B cell (primary cell): ENCODE measurements at regions not wholly inside any gene's neighbourhood (a gene's known extent, or its start where the extent isn't known, plus 50 kb on each side); places are given as distances from the start of the nearest gene placed in this dataset.

Experiments
- ATAC-seq: fragments of 200-7000 bp; cut with Tn5 transposase; one replicate; pipeline ENCODE4 v1.10.0; 2021; ENCODE audit warnings: low read depth, mild to moderate bottlenecking, moderate number of reproducible peaks, moderate library complexity
- CTCF ChIA-PET: fragments of 350-600 bp; sonication (Branson Sonifier 250); formaldehyde crosslinking; loops from one replicate; lab custom pipeline; 2021; ENCODE audit warnings: antibody characterized with exemption, inconsistent platforms; lab: Charles Lee
- POLR2A ChIA-PET: fragments of 350-600 bp; sonication (Branson Sonifier 250); formaldehyde crosslinking; loops from one replicate; lab custom pipeline; 2021; ENCODE audit warnings: antibody characterized with exemption; lab: Charles Lee
- DNase-seq: peaks from one replicate; pipeline ENCODE4 v3.0.0; 2013
- H2AFZ ChIP-seq: 2 replicates; pipeline ENCODE4 v1.6.1; 2012; ENCODE audit warnings: mild to moderate bottlenecking, low read depth, low read length; ENCODE audit not compliant: insufficient read depth, poor library complexity, severe bottlenecking
- H3K27ac ChIP-seq, 2 donors: 1 replicate in 1 of 2; 2 replicates in 1 of 2; pipeline ENCODE4 v1.5.1; 2012 to 2013; ENCODE audit warnings: low read length in 2 of 2, mild to moderate bottlenecking in 2 of 2, moderate library complexity in 1 of 2
- H3K27me3 ChIP-seq, 4 experiments: fragments of 200-600 bp in 1 of 4; sonication (generic) in 1 of 4; replicated peaks in 1 of 4; 1 replicate in 2 of 4; 2 replicates in 2 of 4; pipeline versions ENCODE4 v1.6.1 to v1.7.0; 2013 to 2016; ENCODE audit warnings: low read length in 3 of 4, mild to moderate bottlenecking in 2 of 4, mixed read lengths in 1 of 4, moderate library complexity in 1 of 4; ENCODE audit not compliant: insufficient read depth in 4 of 4, control insufficient read depth in 3 of 4; ENCODE audit errors: control extremely low read depth in 1 of 4
- H3K36me3 ChIP-seq, 2 experiments: replicated peaks in 1 of 2; 1 replicate in 1 of 2; 2 replicates in 1 of 2; pipeline versions ENCODE4 v1.6.1 to v1.7.1; 2013; ENCODE audit warnings: low read length in 1 of 2; ENCODE audit not compliant: insufficient read depth in 2 of 2, control insufficient read depth in 1 of 2; ENCODE audit errors: control extremely low read depth in 1 of 2, extremely low read depth in 1 of 2
- H3K4me1 ChIP-seq, 2 donors: fragments of 200-600 bp in 1 of 2; sonication (generic) in 1 of 2; 1 replicate in 1 of 2; 2 replicates in 1 of 2; pipeline versions ENCODE4 v1.5.1 to v1.6.1; 2013 to 2017; ENCODE audit warnings: low read length in 2 of 2; ENCODE audit not compliant: control insufficient read depth in 2 of 2, insufficient read depth in 2 of 2
- H3K4me2 ChIP-seq: replicated peaks from 2 replicates; pipeline ENCODE3; 2012; ENCODE audit warnings: mild to moderate bottlenecking, low read depth, low read length; ENCODE audit not compliant: poor library complexity, severe bottlenecking
- H3K4me3 ChIP-seq, 5 experiments: fragments of 200-600 bp in 1 of 5; sonication (generic) in 1 of 5; 1 replicate in 3 of 5; 2 replicates in 2 of 5; pipeline versions ENCODE4 v1.5.1 to v1.7.0; 2011 to 2016; ENCODE audit warnings: low read length in 4 of 5, mild to moderate bottlenecking in 4 of 5, low read depth in 2 of 5, control low read depth in 1 of 5, moderate library complexity in 1 of 5; ENCODE audit not compliant: insufficient read depth in 1 of 5; ENCODE audit errors: control extremely low read depth in 1 of 5, extremely low read depth in 1 of 5
- H3K79me2 ChIP-seq: fragments of 200-600 bp; sonication (generic); one replicate; pipeline ENCODE4 v1.6.0; 2016; ENCODE audit warnings: low read length; ENCODE audit not compliant: control insufficient read depth, insufficient read depth
- H3K9ac ChIP-seq: fragments of 200-600 bp; sonication (generic); 2 replicates; pipeline ENCODE4 v1.6.1; 2017; ENCODE audit warnings: mild to moderate bottlenecking, low read length, moderate library complexity
- H3K9me3 ChIP-seq, 3 donors: one replicate each; pipeline versions ENCODE4 v1.6.1 to v1.7.1; 2013; ENCODE audit warnings: low read length in 2 of 3; ENCODE audit not compliant: control insufficient read depth in 2 of 3, insufficient read depth in 1 of 3; ENCODE audit errors: control extremely low read depth in 1 of 3
- H4K20me1 ChIP-seq: 2 replicates; pipeline ENCODE4 v1.6.0; 2012; ENCODE audit warnings: mild to moderate bottlenecking, low read length; ENCODE audit not compliant: insufficient read depth, control insufficient read depth, poor library complexity, severe bottlenecking
- H3K27ac Mint-ChIP-seq: one replicate; pipeline ENCODE4 v1.8.0; 2021; ENCODE audit warnings: mixed read lengths
- H3K27me3 Mint-ChIP-seq: one replicate; pipeline ENCODE4 v1.8.0; 2021; ENCODE audit warnings: mixed read lengths
- H3K4me1 Mint-ChIP-seq: one replicate; pipeline ENCODE4 v1.8.0; 2021; ENCODE audit warnings: mixed read lengths
- H3K4me3 Mint-ChIP-seq: one replicate; pipeline ENCODE4 v1.8.0; 2021; ENCODE audit warnings: mixed read lengths
- H3K9me3 Mint-ChIP-seq: one replicate; pipeline ENCODE4 v1.8.0; 2022; ENCODE audit warnings: mixed read lengths; ENCODE audit not compliant: insufficient read depth
- CTCF ChIP-seq: fragments of 200-600 bp; IDR thresholded peaks from one replicate; pipeline ENCODE4 v1.8.0; 2022; ENCODE audit warnings: antibody characterized with exemption, mild to moderate bottlenecking
- EZH2 ChIP-seq: IDR thresholded peaks from 2 replicates; pipeline ENCODE4 v1.6.1; 2012; ENCODE audit warnings: borderline replicate concordance, low read depth, mild to moderate bottlenecking, moderate library complexity, low read length; ENCODE audit not compliant: insufficient read depth, poor library complexity, severe bottlenecking
- WGBS: methylation state at CpG from one replicate; pipeline ENCODE4 v1.1.5; 2013; ENCODE audit warnings: missing lambda C conversion rate; ENCODE audit not compliant: insufficient coverage; 5-methylcytosine and 5-hydroxymethylcytosine counted together
- intact Hi-C: fragments of 100-400 bp; cut with micrococcal nuclease; formaldehyde crosslinking; loops from one replicate; pipeline ENCODE4 v1.10.0; 2022

DNA sequence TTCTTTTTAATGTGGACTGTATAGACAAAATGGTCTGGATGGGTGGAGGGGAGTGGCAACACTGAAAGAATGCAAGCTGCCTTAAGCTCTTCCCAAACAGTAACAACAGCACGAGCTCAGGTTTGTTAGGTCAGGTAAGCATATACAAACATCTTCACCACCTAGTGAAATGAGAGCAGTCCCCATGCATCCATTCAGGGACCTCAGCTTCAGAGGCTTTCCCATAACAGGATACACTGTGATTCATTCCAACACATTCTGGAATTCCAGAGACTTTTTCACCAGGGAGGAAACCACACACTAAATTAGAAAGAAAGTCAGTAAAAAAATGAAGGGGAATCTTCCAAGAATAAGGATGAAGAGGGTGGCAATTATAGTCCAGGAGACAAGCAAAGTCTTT lies 50.4 kb upstream of the BZW1 start:
- no peaks in the 10 kb centered on the region for H3K4me1 Mint-ChIP-seq
- intact Hi-C loops, result no loop called here
- Histone ChIP-seq H3K9me3 (no peaks in the 10 kb centered on the region), H3K79me2 (no peaks in the 10 kb centered on the region), H4K20me1 (no peaks in the 10 kb centered on the region), H3K4me3 (no peak overlapping the region), H3K27ac (no peak overlapping the region), H3K9ac (no peak overlapping the region), H2AFZ (no peak overlapping the region), H3K36me3 (no peaks in the 10 kb centered on the region), H3K27me3 (no peaks in the 10 kb centered on the region), H3K4me1 (no peaks in the 10 kb centered on the region), H3K4me2 (no peak overlapping the region)
- peaks cover 25% of the 10 kb centered on the region for H3K27me3 Mint-ChIP-seq
- WGBS, result no CpG with 5 or more reads among the region's 1 CpG
- ATAC-seq, result no peak
- H3K27ac Mint-ChIP-seq, result no peak overlapping the region
- H3K9me3 Mint-ChIP-seq, result no peaks in the 10 kb centered on the region
- ChIA-PET CTCF (interaction anchor here (1.4 kb wide), 1 partner anchor 58 kb away, joined by 4 read pairs; no protein-coding TSS in a partner anchor), POLR2A (no interaction called here)
- H3K4me3 Mint-ChIP-seq, result no peak overlapping the region
- no peak for DNase-seq
- TF ChIP-seq CTCF, result no peak
- TF ChIP-seq EZH2, result no peak
